H1 (cell line): ENCODE measurements at regions not wholly inside any gene's neighbourhood (a gene's known extent, or its start where the extent isn't known, plus 50 kb on each side); places are given as distances from the start of the nearest gene placed in this dataset.

Experiments used
- HDAC6 ChIP-seq: IDR thresholded peaks from one replicate; pipeline ENCODE4 v1.7.1; 2012; ENCODE audit warnings: low read depth, mild to moderate bottlenecking, inconsistent platforms, low read length, moderate library complexity
- TF ChIP-seq, protein P1 (sequence below): IDR thresholded peaks from 2 replicates; pipeline ENCODE4 v1.6.1; 2012; ENCODE audit warnings: inconsistent platforms

DNA sequence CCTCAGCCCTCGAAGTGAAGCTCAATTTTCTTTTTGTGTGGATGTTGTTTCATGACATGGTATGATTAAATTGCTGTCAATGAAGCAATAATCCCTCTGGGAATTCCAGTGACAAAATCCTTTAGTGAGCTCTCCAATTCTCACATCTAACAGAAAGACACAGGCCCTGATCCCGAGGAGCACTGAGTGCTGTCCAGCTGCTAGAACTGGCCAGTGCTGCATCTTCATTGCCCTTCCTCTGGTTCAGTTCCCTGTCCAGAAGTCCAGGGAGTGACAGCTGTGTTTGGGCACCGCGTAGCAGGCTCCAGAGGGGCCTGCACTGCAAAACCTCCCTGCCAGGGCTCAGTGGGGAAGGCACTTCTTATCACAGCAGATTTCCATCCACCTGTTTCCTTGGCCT is 516.8 kb upstream of the ATP11B start (continued):
- TF ChIP-seq, protein P1, sequence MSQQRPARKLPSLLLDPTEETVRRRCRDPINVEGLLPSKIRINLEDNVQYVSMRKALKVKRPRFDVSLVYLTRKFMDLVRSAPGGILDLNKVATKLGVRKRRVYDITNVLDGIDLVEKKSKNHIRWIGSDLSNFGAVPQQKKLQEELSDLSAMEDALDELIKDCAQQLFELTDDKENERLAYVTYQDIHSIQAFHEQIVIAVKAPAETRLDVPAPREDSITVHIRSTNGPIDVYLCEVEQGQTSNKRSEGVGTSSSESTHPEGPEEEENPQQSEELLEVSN = no peak
- no peak for TF ChIP-seq HDAC6
